GM23248 (cell line): ENCODE measurements at regions not wholly inside any gene's neighbourhood (a gene's known extent, or its start where the extent isn't known, plus 50 kb on each side); places are given as distances from the start of the nearest gene placed in this dataset.
"Not testable (repeated sequence)": the region's sequence is repeated elsewhere in the genome, so short reads cannot be mapped to it uniquely, and the experiment has no call there.

Experiments used
- EZH2 ChIP-seq: fragments of 200-600 bp; sonication (generic); IDR thresholded peaks from 2 replicates; pipeline ENCODE4 v1.6.1; 2018; ENCODE audit warnings: antibody characterized with exemption, mild to moderate bottlenecking; ENCODE audit not compliant: insufficient read depth, poor library complexity, severe bottlenecking
- EZH2phosphoT487 ChIP-seq: fragments of 200-600 bp; sonication (generic); IDR thresholded peaks from 2 replicates; pipeline ENCODE4 v1.6.1; 2018; ENCODE audit warnings: antibody characterized with exemption, moderate library complexity, mild to moderate bottlenecking, low read depth; ENCODE audit not compliant: insufficient read depth

DNA sequence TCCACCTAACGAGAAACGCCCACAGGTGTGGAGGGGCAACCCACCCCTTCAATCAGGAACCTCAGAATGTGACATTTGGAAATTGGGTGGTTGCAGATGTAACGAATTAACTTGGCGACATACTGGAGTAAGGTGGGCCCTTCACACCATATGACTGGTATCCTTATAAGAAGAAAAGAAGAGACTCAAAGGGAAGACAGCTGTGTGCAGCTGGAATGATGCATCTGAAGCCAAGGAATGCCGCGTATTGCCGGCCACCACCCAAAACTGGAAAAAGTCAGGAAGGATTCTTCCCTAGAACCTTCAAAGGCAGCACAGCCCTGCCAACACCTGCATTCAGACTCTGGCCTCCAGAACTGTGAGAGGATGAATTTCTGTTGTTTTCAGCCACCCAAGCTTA is 270.0 kb upstream of the FRG2C start:
- not testable (repeated sequence) for TF ChIP-seq EZH2, EZH2phosphoT487
